HepG2 (cell line): ENCODE measurements at regions not wholly inside any gene's neighbourhood (a gene's known extent, or its start where the extent isn't known, plus 50 kb on each side); places are given as distances from the start of the nearest gene placed in this dataset.

Experiments used
- ATAC-seq: fragments of 200-7000 bp; cut with Tn5 transposase; 3 replicates; pipeline ENCODE4 v1.9.1; 2020; ENCODE audit warnings: mild to moderate bottlenecking, moderate library complexity
- BruUV-seq: library from RNA; stranded (reverse); fragments of 400-500 nt; replicated peaks from 2 replicates; lab custom pipeline; 2021; lab: Mats Ljungman, UMichigan
- CTCF ChIA-PET: fragments of 300-600 bp; formaldehyde crosslinking; extraction: SDS; loops from one replicate; lab custom pipeline; 2021; ENCODE audit warnings: low total read pairs, inconsistent platforms, low intra/inter-chr PET ratio; lab: Yijun Ruan, JAX
- POLR2A ChIA-PET: fragments of 350-600 bp; sonication (Branson Sonifier 250); formaldehyde crosslinking; loops from one replicate; lab custom pipeline; 2020; ENCODE audit warnings: antibody characterized with exemption, inconsistent platforms; lab: Yijun Ruan, JAX
- DNase-seq: peaks from one replicate; pipeline ENCODE4 v3.0.0-alpha.2; 2015; ENCODE audit warnings: low spot score
- FAIRE-seq: peaks from 3 replicates; lab custom pipeline; 2011; peaks lifted over from hg19 to GRCh38; lab: Jason Lieb, UNC
- H2AFZ ChIP-seq: one replicate; pipeline ENCODE4 v1.6.1; 2011; ENCODE audit warnings: low read length, inconsistent platforms
- H3K27ac ChIP-seq: fragments of 300-600 bp; 3 replicates; pipeline ENCODE4 v1.8.0; 2011; ENCODE audit warnings: mixed run types, mild to moderate bottlenecking, mixed read lengths, low read length, inconsistent platforms; ENCODE audit not compliant: insufficient read depth; ENCODE audit errors: extremely low read length
- H3K27me3 ChIP-seq, 2 experiments: fragments of 200-600 bp in 1 of 2; 2 replicates in 1 of 2; 3 replicates in 1 of 2; pipeline versions ENCODE4 v1.6.0 to v1.8.0; 2011; ENCODE audit warnings: low read length in 2 of 2, mild to moderate bottlenecking in 2 of 2, moderate library complexity in 2 of 2, inconsistent platforms in 1 of 2; ENCODE audit not compliant: insufficient read depth in 2 of 2, control insufficient read depth in 1 of 2
- H3K36me3 ChIP-seq, 2 experiments: fragments of 200-600 bp in 1 of 2; replicated peaks in 1 of 2; 2 replicates in 1 of 2; 3 replicates in 1 of 2; pipeline versions ENCODE4 v1.5.1 to v1.8.0; 2011; ENCODE audit warnings: low read length in 2 of 2, inconsistent platforms in 1 of 2; ENCODE audit not compliant: insufficient read depth in 2 of 2, control insufficient read depth in 1 of 2
- H3K4me1 ChIP-seq: 2 replicates; pipeline ENCODE4 v1.5.1; 2012; ENCODE audit warnings: low read length, inconsistent platforms; ENCODE audit not compliant: insufficient read depth
- H3K4me2 ChIP-seq: 2 replicates; pipeline ENCODE4 v1.6.0; 2011; ENCODE audit warnings: low read depth, low read length, inconsistent platforms
- H3K4me3 ChIP-seq, 3 experiments: fragments of 200-600 bp in 1 of 3; sonication (generic), shearing (Covaris generic) in 1 of 3; replicated peaks in 1 of 3; 2 replicates each; pipeline ENCODE4 v1.5.1; 2011 to 2016; ENCODE audit warnings: low read length in 3 of 3, inconsistent platforms in 2 of 3, low read depth in 2 of 3, mild to moderate bottlenecking in 2 of 3, control low read depth in 1 of 3, mixed read lengths in 1 of 3; ENCODE audit not compliant: insufficient read depth in 1 of 3
- H3K79me2 ChIP-seq: one replicate; pipeline ENCODE4 v1.6.1; 2011; ENCODE audit warnings: low read length, inconsistent platforms; ENCODE audit not compliant: insufficient read depth
- H3K9ac ChIP-seq: 2 replicates; pipeline ENCODE4 v1.6.0; 2011; ENCODE audit warnings: mild to moderate bottlenecking, low read depth, low read length, inconsistent platforms; ENCODE audit not compliant: insufficient read depth
- H3K9me3 ChIP-seq: 2 replicates; pipeline ENCODE4 v1.5.1; 2012; ENCODE audit warnings: mild to moderate bottlenecking, low read length
- H4K20me1 ChIP-seq: 2 replicates; pipeline ENCODE4 v1.6.0; 2011; ENCODE audit warnings: inconsistent platforms, mild to moderate bottlenecking, low read length, moderate library complexity; ENCODE audit not compliant: insufficient read depth
- FOXA3 ChIP-seq: IDR thresholded peaks from 2 replicates; pipeline ENCODE4 v1.6.1; 2016; ENCODE audit warnings: missing genetic modification reagents, missing compliant biosample characterization
- GATAD2A ChIP-seq: IDR thresholded peaks from 2 replicates; pipeline ENCODE4 v1.6.1; 2016
- HNRNPK ChIP-seq: fragments of 200-400 bp; formaldehyde crosslinking; IDR thresholded peaks from 2 replicates; pipeline ENCODE4 v1.6.1; 2018; ENCODE audit warnings: low read length, low read depth, moderate library complexity, mild to moderate bottlenecking; ENCODE audit not compliant: poor library complexity, severe bottlenecking
- HNRNPUL1 ChIP-seq: fragments of 200-400 bp; formaldehyde crosslinking; IDR thresholded peaks from 2 replicates; pipeline ENCODE4 v1.6.1; 2017; ENCODE audit warnings: low read depth, mild to moderate bottlenecking, low read length, moderate library complexity
- KDM5B ChIP-seq: sonication (generic); formaldehyde crosslinking; IDR thresholded peaks from 2 replicates; pipeline ENCODE4 v1.4.0; 2020; ENCODE audit warnings: missing genetic modification reagents, mild to moderate bottlenecking, borderline replicate concordance
- MZF1 ChIP-seq: sonication (generic); formaldehyde crosslinking; IDR thresholded peaks from 2 replicates; pipeline ENCODE4 v1.8.1; 2023; ENCODE audit warnings: mild to moderate bottlenecking, missing genetic modification reagents, borderline replicate concordance
- REL ChIP-seq: sonication (generic); formaldehyde crosslinking; conservative IDR thresholded peaks from 2 replicates; pipeline ENCODE4 v1.8.0; 2022; ENCODE audit warnings: mild to moderate bottlenecking, missing genetic modification reagents, moderate library complexity
- SRSF1 ChIP-seq: fragments of 200-400 bp; formaldehyde crosslinking; optimal IDR thresholded peaks from 2 replicates; pipeline ENCODE3; 2017; ENCODE audit warnings: mild to moderate bottlenecking, low read depth, low read length, moderate library complexity
- ZMYM4 ChIP-seq: sonication (generic); formaldehyde crosslinking; IDR thresholded peaks from 2 replicates; pipeline ENCODE4 v1.8.1; 2023; ENCODE audit warnings: mild to moderate bottlenecking, missing genetic modification reagents
- ZNF570 ChIP-seq: sonication (generic); formaldehyde crosslinking; IDR thresholded peaks from 2 replicates; pipeline ENCODE4 v1.4.0; 2020; ENCODE audit warnings: mild to moderate bottlenecking, missing genetic modification reagents, borderline replicate concordance
- ZNF670 ChIP-seq: sonication (generic); formaldehyde crosslinking; IDR thresholded peaks from 2 replicates; pipeline ENCODE4 v1.8.0; 2022; ENCODE audit warnings: mild to moderate bottlenecking, missing genetic modification reagents, borderline replicate concordance
- ZNF703 ChIP-seq: sonication (generic); formaldehyde crosslinking; IDR thresholded peaks from 2 replicates; pipeline ENCODE4 v1.5.1; 2020; ENCODE audit warnings: missing genetic modification reagents, mild to moderate bottlenecking, moderate library complexity, borderline replicate concordance
- ZSCAN30 ChIP-seq: sonication (generic); formaldehyde crosslinking; IDR thresholded peaks from 2 replicates; pipeline ENCODE4 v1.5.0; 2020; ENCODE audit warnings: mild to moderate bottlenecking, missing genetic modification reagents
- WGBS: methylation state at CpG from one replicate; pipeline ENCODE4 v1.1.6; 2017; ENCODE audit warnings: low lambda C conversion rate; 5-methylcytosine and 5-hydroxymethylcytosine counted together
- in situ Hi-C: cut with HindIII; loops from 2 replicates; pipeline ENCODE4 v1.10.0; 2017; ENCODE audit warnings: low pct_unique_long_range_greater_than_20kb; ENCODE audit not compliant: extremely low pct_ligation_motif_present
- intact Hi-C: fragments of 100-400 bp; cut with micrococcal nuclease; formaldehyde crosslinking; loops from one replicate; pipeline ENCODE4 v1.10.0; 2022; ENCODE audit not compliant: unreplicated experiment
- TF ChIP-seq, protein P1 (sequence below): sonication (generic); formaldehyde crosslinking; IDR thresholded peaks from 2 replicates; pipeline ENCODE4 v1.4.0; 2020; ENCODE audit warnings: missing genetic modification reagents, mild to moderate bottlenecking, borderline replicate concordance
- TF ChIP-seq, protein P2 (sequence below): sonication (generic); formaldehyde crosslinking; IDR thresholded peaks from 2 replicates; pipeline ENCODE4 v1.4.0; 2020; ENCODE audit warnings: missing genetic modification reagents; ENCODE audit errors: not compliant biosample characterization

DNA sequence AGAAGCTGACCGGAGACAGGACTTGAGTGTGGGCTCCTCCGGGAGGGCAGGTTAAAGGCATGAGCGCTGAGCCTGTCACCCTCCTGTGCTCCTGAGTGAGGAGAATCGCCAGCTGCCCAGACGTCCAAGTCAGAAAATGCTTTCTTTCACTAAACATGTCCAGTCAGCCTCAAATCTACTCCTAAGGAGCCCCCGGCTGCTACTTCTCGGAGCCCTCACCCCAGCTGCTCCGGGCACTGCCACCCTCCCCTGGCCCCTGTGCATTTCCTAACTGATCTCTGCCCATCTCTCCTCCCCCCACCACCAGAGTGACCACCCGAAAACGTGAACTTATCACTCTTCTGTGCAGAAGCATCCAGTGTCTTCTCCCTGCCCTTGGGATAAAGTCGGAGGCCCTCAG lies 277.5 kb upstream of the SOX1 start:
- Histone ChIP-seq H3K27me3 (peaks cover 0 to 10% of the 10 kb centered on the region in 2 experiments; a peak in 1 of 5 replicates), H4K20me1 (no peaks in the 10 kb centered on the region), H3K4me3 (no peak overlapping the region), H3K27ac (no peak overlapping the region), H3K4me2 (no peak overlapping the region), H3K36me3 (no peaks in the 10 kb centered on the region), H2AFZ (no peak overlapping the region), H3K79me2 (no peaks in the 10 kb centered on the region), H3K4me1 (no peaks in the 10 kb centered on the region), H3K9me3 (no peaks in the 10 kb centered on the region), H3K9ac (no peak overlapping the region)
- in situ Hi-C loops = no loop called here
- TF ChIP-seq SRSF1 (no peak), ZSCAN30 (CRISPR knock-in tag) (no peak), ZMYM4 (CRISPR knock-in tag) (no peak), HNRNPUL1 (no peak), ZNF570 (CRISPR knock-in tag) (no peak), MZF1 (CRISPR knock-in tag) (no peak), ZNF670 (CRISPR knock-in tag) (no peak), HNRNPK (no peak), FOXA3 (CRISPR knock-in tag) (no peak), GATAD2A (CRISPR knock-in tag) (no peak), REL (CRISPR knock-in tag) (no peak), KDM5B (CRISPR knock-in tag) (no peak), ZNF703 (no peak)
- TF ChIP-seq, protein P1, sequence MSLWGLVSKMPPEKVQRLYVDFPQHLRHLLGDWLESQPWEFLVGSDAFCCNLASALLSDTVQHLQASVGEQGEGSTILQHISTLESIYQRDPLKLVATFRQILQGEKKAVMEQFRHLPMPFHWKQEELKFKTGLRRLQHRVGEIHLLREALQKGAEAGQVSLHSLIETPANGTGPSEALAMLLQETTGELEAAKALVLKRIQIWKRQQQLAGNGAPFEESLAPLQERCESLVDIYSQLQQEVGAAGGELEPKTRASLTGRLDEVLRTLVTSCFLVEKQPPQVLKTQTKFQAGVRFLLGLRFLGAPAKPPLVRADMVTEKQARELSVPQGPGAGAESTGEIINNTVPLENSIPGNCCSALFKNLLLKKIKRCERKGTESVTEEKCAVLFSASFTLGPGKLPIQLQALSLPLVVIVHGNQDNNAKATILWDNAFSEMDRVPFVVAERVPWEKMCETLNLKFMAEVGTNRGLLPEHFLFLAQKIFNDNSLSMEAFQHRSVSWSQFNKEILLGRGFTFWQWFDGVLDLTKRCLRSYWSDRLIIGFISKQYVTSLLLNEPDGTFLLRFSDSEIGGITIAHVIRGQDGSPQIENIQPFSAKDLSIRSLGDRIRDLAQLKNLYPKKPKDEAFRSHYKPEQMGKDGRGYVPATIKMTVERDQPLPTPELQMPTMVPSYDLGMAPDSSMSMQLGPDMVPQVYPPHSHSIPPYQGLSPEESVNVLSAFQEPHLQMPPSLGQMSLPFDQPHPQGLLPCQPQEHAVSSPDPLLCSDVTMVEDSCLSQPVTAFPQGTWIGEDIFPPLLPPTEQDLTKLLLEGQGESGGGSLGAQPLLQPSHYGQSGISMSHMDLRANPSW (CRISPR knock-in tag) = no peak
- TF ChIP-seq, protein P2, sequence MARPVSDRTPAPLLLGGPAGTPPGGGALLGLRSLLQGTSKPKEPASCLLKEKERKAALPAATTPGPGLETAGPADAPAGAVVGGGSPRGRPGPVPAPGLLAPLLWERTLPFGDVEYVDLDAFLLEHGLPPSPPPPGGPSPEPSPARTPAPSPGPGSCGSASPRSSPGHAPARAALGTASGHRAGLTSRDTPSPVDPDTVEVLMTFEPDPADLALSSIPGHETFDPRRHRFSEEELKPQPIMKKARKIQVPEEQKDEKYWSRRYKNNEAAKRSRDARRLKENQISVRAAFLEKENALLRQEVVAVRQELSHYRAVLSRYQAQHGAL (CRISPR knock-in tag) = no peak
- ATAC-seq (no peak), DNase-seq (no peak), FAIRE-seq (no peak)
- WGBS = 16% methylated on average over 6 of the region's 11 CpGs
- no TSS peak for BruUV-seq
- CTCF ChIA-PET = no interaction called here
- POLR2A ChIA-PET = no interaction called here
- intact Hi-C loops = no loop called here
